Islet of Langerhans (tissue), 1 donor: ENCODE measurements at regions not wholly inside any gene's neighbourhood (a gene's known extent, or its start where the extent isn't known, plus 50 kb on each side); places are given as distances from the start of the nearest gene placed in this dataset.

ENCODE experiments used
- FAIRE-seq: peaks from one replicate; lab custom pipeline; 2011; peaks lifted over from hg19 to GRCh38; lab: Jason Lieb, UNC

GRCh38 chr5:73264631-73265030 is 91.6 kb downstream of the TMEM174 start:
- no peak for FAIRE-seq

GRCh38 chr5:73263001-73263710 is 90.2 kb downstream of the TMEM174 start:
- no peak for FAIRE-seq

- FAIRE-seq = no peak
Observed at GRCh38 chr5:73256862-73257261, 83.9 kb downstream of the TMEM174 start.

GRCh38 chr5:73256462-73256861 is 83.5 kb downstream of the TMEM174 start:
- no peak for FAIRE-seq

GRCh38 chr5:73256012-73256411 is 83.0 kb downstream of the TMEM174 start:
- no peak for FAIRE-seq

GRCh38 chr5:73254642-73255041 is 81.6 kb downstream of the TMEM174 start:
- no peak for FAIRE-seq

- no peak for FAIRE-seq
Observed at GRCh38 chr5:73253047-73253660, 80.2 kb downstream of the TMEM174 start.

- no peak for FAIRE-seq
Observed at GRCh38 chr5:73250645-73251044, 77.7 kb downstream of the TMEM174 start.

GRCh38 chr5:73242735-73243134 is 69.7 kb downstream of the TMEM174 start:
- FAIRE-seq = no peak

- no peak for FAIRE-seq
Observed at GRCh38 chr5:73238873-73239272, 65.9 kb downstream of the TMEM174 start.

- FAIRE-seq = no peak
Observed at GRCh38 chr5:73236541-73237128, 63.6 kb downstream of the TMEM174 start.

- FAIRE-seq = no peak
Observed at GRCh38 chr5:73234204-73234555, 61.2 kb downstream of the TMEM174 start.

- no peak for FAIRE-seq
Observed at GRCh38 chr5:73233461-73234203, 60.6 kb downstream of the TMEM174 start.

- FAIRE-seq = no peak
Observed at GRCh38 chr5:73233053-73233460, 60.1 kb downstream of the TMEM174 start.

GRCh38 chr5:73232266-73233041 is 59.5 kb downstream of the TMEM174 start:
- FAIRE-seq = no peak

GRCh38 chr5:73231246-73231778 is 58.3 kb downstream of the TMEM174 start:
- FAIRE-seq = no peak

- FAIRE-seq = no peak
Observed at GRCh38 chr5:73230264-73231245, 57.6 kb downstream of the TMEM174 start.

- no peak for FAIRE-seq
Observed at GRCh38 chr5:73229271-73229670, 56.3 kb downstream of the TMEM174 start.

- no peak for FAIRE-seq
Observed at GRCh38 chr5:73228052-73228451, 55.1 kb downstream of the TMEM174 start.
